Heart left ventricle (tissue), 16 donors: ENCODE measurements at regions not wholly inside any gene's neighbourhood (a gene's known extent, or its start where the extent isn't known, plus 50 kb on each side); places are given as distances from the start of the nearest gene placed in this dataset.

Source experiments
- ATAC-seq, 4 donors: fragments of 200-7000 bp; cut with Tn5 transposase; one replicate each; pipeline ENCODE4 v1.9.1; 2020 to 2022; ENCODE audit warnings: moderate library complexity in 4 of 4, mild to moderate bottlenecking in 3 of 4, moderate number of reproducible peaks in 1 of 4
- DNase-seq, 5 donors: peaks; one replicate each; pipeline ENCODE4 v3.0.0-alpha.2; 2020
- H3K27ac ChIP-seq, 12 donors: fragments of 200-600 bp; sonication (generic) in 4 of 12; one replicate each; pipeline versions ENCODE4 v1.5.0 to v1.8.0; 2016 to 2022; ENCODE audit warnings: mild to moderate bottlenecking in 2 of 12
- H3K27me3 ChIP-seq, 9 donors: fragments of 200-600 bp; sonication (generic) in 2 of 9; one replicate each; pipeline versions ENCODE4 v1.5.1 to v1.8.0; 2016 to 2022; ENCODE audit warnings: mild to moderate bottlenecking in 3 of 9
- H3K36me3 ChIP-seq, 9 donors: fragments of 200-600 bp; sonication (generic) in 2 of 9; one replicate each; pipeline versions ENCODE4 v1.5.0 to v1.8.0; 2018 to 2022; ENCODE audit warnings: mild to moderate bottlenecking in 2 of 9
- H3K4me1 ChIP-seq, 12 donors: fragments of 200-600 bp; sonication (generic) in 4 of 12; one replicate each; pipeline versions ENCODE4 v1.5.0 to v1.8.0; 2016 to 2022; ENCODE audit warnings: mild to moderate bottlenecking in 3 of 12
- H3K4me3 ChIP-seq, 12 donors: fragments of 200-600 bp; sonication (generic) in 4 of 12; one replicate each; pipeline versions ENCODE4 v1.5.0 to v1.8.0; 2017 to 2022; ENCODE audit warnings: mild to moderate bottlenecking in 9 of 12, moderate library complexity in 4 of 12
- H3K9me3 ChIP-seq, 12 donors: fragments of 200-600 bp; sonication (generic) in 4 of 12; one replicate each; pipeline versions ENCODE4 v1.5.0 to v1.8.0; 2016 to 2022; ENCODE audit warnings: mild to moderate bottlenecking in 1 of 12
- CTCF ChIP-seq, 12 donors: fragments of 200-600 bp; sonication (generic) in 4 of 12; IDR thresholded peaks; one replicate each; pipeline versions ENCODE4 v1.5.0 to v1.8.0; 2018 to 2022; ENCODE audit warnings: antibody characterized with exemption in 12 of 12, mild to moderate bottlenecking in 5 of 12
- POLR2A ChIP-seq, 2 donors: fragments of 450-650 bp; IDR thresholded peaks; one replicate each; pipeline ENCODE4 v1.6.1; 2017; ENCODE audit warnings: antibody characterized with exemption in 2 of 2, mild to moderate bottlenecking in 2 of 2, moderate library complexity in 2 of 2
- WGBS, 4 donors: extraction: QIAGEN DNeasy Blood & Tissue Kit in 2 of 4; methylation state at CpG; one replicate each; pipeline versions ENCODE4 v1.1.5 to v1.1.7; 2013 to 2018; 5-methylcytosine and 5-hydroxymethylcytosine counted together
- intact Hi-C, 10 donors: fragments of 100-400 bp; cut with DNase I; formaldehyde crosslinking; loops; one replicate each; pipeline versions ENCODE4 v1.11.1 to v1.14.2; 2022
- donor health status: ischemic (EF 13 %, LVEDD 7.1; RV severe dilation, severe dysfunction).
- donor health status: healthy with polysubstance abuse.
- donor health status: DM: no; HTN: yes; CAD: no.
- donor health status: DM: no; HTN: no; CAD: no.
- donor health status: ischemic (EF 25% LVEDD 6.9; RV normal size, moderate dysfunction).
- donor health status: ischemic (EF 25% LVEDD 5.7; RV mildly dilated, moderate dysfunction).
- donor health status: healthy.
- donor health status: DM: yes; HTN: yes; CAD: no.
- donor health status: ischemic (EF 35%, LVEDD 5.7; RV mildly dilated, moderate dysfunction).
- donor health status: nonischemic (EF 11% LVEDD 7.7; RV severe dilation, severe dysfunction).
- donor health status: DM: yes; HTN: yes; CAD: no.
- donor health status: PGD.
- donor health status: ischemic (EF 29% LVEDD 5.4; RV normal size, mild dysfunction).
- donor health status: nonischemic (EF 23%, LVEDD 6.1; RV moderate dilation, normal function).

- Histone ChIP-seq H3K4me3 (no peak overlapping the region), H3K9me3 (no peaks in the 10 kb centered on the region), H3K27ac (no peak overlapping the region), H3K36me3 (no peaks in the 10 kb centered on the region), H3K27me3 (no peaks in the 10 kb centered on the region), H3K4me1 (peaks cover 0 to 9% (median 0%) of the 10 kb centered on the region in 12 donors)
- no peak for ATAC-seq
- DNase-seq: no peak
- WGBS, 4 donors: 50 to 60% (median 55%) methylated on average over 5 of the region's 5 CpGs
- intact Hi-C loops: no loop called here
- TF ChIP-seq CTCF (IDR thresholded peaks at IDR 0.05) (no peak), POLR2A (IDR thresholded peaks at IDR 0.05) (no peak)
Observed at GRCh38 chr11:28757725-28758515, 649.7 kb downstream of the METTL15 start.

- WGBS, 4 donors: 44 to 65% (median 54%) methylated on average over 1 of the region's 1 CpG
- ATAC-seq: no peak
- H3K27me3 ChIP-seq: no peaks in the 10 kb centered on the region
- intact Hi-C loops: no loop called here
- H3K27ac ChIP-seq: no peak overlapping the region
- H3K4me3 ChIP-seq: no peak overlapping the region
- H3K9me3 ChIP-seq: no peaks in the 10 kb centered on the region
- no peaks in the 10 kb centered on the region for H3K36me3 ChIP-seq
- no peak for TF ChIP-seq POLR2A (IDR thresholded peaks at IDR 0.05)
- no peak for TF ChIP-seq CTCF (IDR thresholded peaks at IDR 0.05)
- peaks cover 0 to 9% (median 0%) of the 10 kb centered on the region in 12 donors for H3K4me1 ChIP-seq
- DNase-seq: no peak
Observed at GRCh38 chr11:28756977-28757376, 648.8 kb downstream of the METTL15 start.

GRCh38 chr11:28743061-28743550 is 634.9 kb downstream of the METTL15 start:
- Histone ChIP-seq H3K4me1 (no peaks in the 10 kb centered on the region), H3K9me3 (peaks cover 0 to 3% (median 0%) of the 10 kb centered on the region in 12 donors), H3K27ac (no peak overlapping the region), H3K4me3 (no peak overlapping the region), H3K36me3 (no peaks in the 10 kb centered on the region), H3K27me3 (no peaks in the 10 kb centered on the region)
- intact Hi-C loops: no loop called here
- DNase-seq (no peak), ATAC-seq (no peak)
- TF ChIP-seq CTCF (IDR thresholded peaks at IDR 0.05) (no peak), POLR2A (IDR thresholded peaks at IDR 0.05) (no peak)

- 49 to 65% (median 56%) methylated on average over 4 of the region's 4 CpGs for WGBS, 4 donors
- H3K27ac ChIP-seq: no peak overlapping the region
- no peaks in the 10 kb centered on the region for H3K9me3 ChIP-seq
- TF ChIP-seq CTCF (IDR thresholded peaks at IDR 0.05) (no peak), POLR2A (IDR thresholded peaks at IDR 0.05) (no peak)
- DNase-seq: no peak
- no peaks in the 10 kb centered on the region for H3K27me3 ChIP-seq
- no peaks in the 10 kb centered on the region for H3K36me3 ChIP-seq
- H3K4me3 ChIP-seq: no peak overlapping the region
- intact Hi-C loops: no loop called here
- H3K4me1 ChIP-seq: no peaks in the 10 kb centered on the region
- ATAC-seq: no peak
Observed at GRCh38 chr11:28739489-28740280, 631.5 kb downstream of the METTL15 start.
